Heart left ventricle (tissue), 13 donors: ENCODE measurements at regions not wholly inside any gene's neighbourhood (a gene's known extent, or its start where the extent isn't known, plus 50 kb on each side); places are given as distances from the start of the nearest gene placed in this dataset.

Experiments
- POLR2A ChIP-seq, 2 donors: fragments of 450-650 bp; IDR thresholded peaks; one replicate each; pipeline ENCODE4 v1.6.1; 2017; ENCODE audit warnings: antibody characterized with exemption in 2 of 2, mild to moderate bottlenecking in 2 of 2, moderate library complexity in 2 of 2
- TF ChIP-seq, protein P1 (sequence below), 12 donors: fragments of 200-600 bp; sonication (generic) in 4 of 12; IDR thresholded peaks; one replicate each; pipeline versions ENCODE4 v1.5.0 to v1.8.0; 2018 to 2022; ENCODE audit warnings: antibody characterized with exemption in 12 of 12, mild to moderate bottlenecking in 5 of 12
- donor health status: ischemic (EF 13 %, LVEDD 7.1; RV severe dilation, severe dysfunction).
- donor health status: DM: no; HTN: yes; CAD: no.
- donor health status: DM: no; HTN: no; CAD: no.
- donor health status: ischemic (EF 25% LVEDD 6.9; RV normal size, moderate dysfunction).
- donor health status: ischemic (EF 25% LVEDD 5.7; RV mildly dilated, moderate dysfunction).
- donor health status: ischemic (EF 35%, LVEDD 5.7; RV mildly dilated, moderate dysfunction).
- donor health status: nonischemic (EF 11% LVEDD 7.7; RV severe dilation, severe dysfunction).
- donor health status: DM: yes; HTN: yes; CAD: no.
- donor health status: PGD.
- donor health status: ischemic (EF 29% LVEDD 5.4; RV normal size, mild dysfunction).
- donor health status: nonischemic (EF 23%, LVEDD 6.1; RV moderate dilation, normal function).

DNA sequence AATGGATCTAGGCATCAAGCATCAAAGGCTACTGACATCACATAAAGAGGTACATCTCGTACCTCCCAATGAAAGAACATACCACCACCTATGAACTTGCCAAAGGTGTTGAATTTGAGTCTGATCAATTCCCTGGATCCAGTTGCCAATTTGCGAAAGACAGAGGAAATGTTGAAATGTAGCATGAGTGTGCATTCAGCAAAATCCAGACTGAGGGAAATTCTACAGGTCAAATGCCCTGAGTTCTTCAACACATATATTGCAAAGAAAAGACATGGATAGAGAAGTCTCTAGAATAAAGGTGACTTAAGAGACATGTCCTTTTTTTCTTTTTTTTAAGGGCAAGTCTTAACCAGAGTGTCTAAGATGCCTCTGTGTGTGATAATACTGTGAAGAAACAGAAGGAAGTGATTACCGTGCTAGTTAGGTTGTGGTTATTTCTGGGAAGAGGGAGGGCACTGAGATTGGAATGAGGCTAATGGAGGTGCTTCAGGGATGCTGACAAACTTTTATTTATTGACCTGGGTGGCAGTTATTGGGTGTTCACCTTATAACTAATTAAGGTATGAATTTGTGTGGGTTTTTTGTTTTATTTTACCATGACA is 128.7 kb downstream of the SAMD9 start:
- TF ChIP-seq, protein P1, sequence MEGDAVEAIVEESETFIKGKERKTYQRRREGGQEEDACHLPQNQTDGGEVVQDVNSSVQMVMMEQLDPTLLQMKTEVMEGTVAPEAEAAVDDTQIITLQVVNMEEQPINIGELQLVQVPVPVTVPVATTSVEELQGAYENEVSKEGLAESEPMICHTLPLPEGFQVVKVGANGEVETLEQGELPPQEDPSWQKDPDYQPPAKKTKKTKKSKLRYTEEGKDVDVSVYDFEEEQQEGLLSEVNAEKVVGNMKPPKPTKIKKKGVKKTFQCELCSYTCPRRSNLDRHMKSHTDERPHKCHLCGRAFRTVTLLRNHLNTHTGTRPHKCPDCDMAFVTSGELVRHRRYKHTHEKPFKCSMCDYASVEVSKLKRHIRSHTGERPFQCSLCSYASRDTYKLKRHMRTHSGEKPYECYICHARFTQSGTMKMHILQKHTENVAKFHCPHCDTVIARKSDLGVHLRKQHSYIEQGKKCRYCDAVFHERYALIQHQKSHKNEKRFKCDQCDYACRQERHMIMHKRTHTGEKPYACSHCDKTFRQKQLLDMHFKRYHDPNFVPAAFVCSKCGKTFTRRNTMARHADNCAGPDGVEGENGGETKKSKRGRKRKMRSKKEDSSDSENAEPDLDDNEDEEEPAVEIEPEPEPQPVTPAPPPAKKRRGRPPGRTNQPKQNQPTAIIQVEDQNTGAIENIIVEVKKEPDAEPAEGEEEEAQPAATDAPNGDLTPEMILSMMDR (IDR thresholded peaks at IDR 0.05): no peak
- no peak for TF ChIP-seq POLR2A (IDR thresholded peaks at IDR 0.05)
